K562 (cell line): ENCODE measurements at regions not wholly inside any gene's neighbourhood (a gene's known extent, or its start where the extent isn't known, plus 50 kb on each side); places are given as distances from the start of the nearest gene placed in this dataset.

Experiments used
- ATAC-seq: fragments of 200-7000 bp; cut with Tn5 transposase; 3 replicates; pipeline ENCODE4 v1.9.1; 2020; ENCODE audit warnings: moderate library complexity
- BruUV-seq: library from RNA; stranded (reverse); fragments of 400-500 nt; replicated peaks from 2 replicates; lab custom pipeline; 2021; lab: Mats Ljungman, UMichigan
- CTCF ChIA-PET: fragments of 300-600 bp; formaldehyde crosslinking; extraction: SDS; loops from one replicate; lab custom pipeline; 2021; ENCODE audit warnings: low intra/inter-chr PET ratio; lab: Yijun Ruan, JAX
- POLR2A ChIA-PET: fragments of 300-600, 350-650 bp; sonication (Branson Sonifier 250); formaldehyde crosslinking; extraction: SDS; loops from one replicate; lab custom pipeline; 2021; ENCODE audit warnings: antibody characterized with exemption, inconsistent platforms; lab: Yijun Ruan, JAX
- DNase-seq, 4 experiments: peaks; one replicate each; pipeline versions ENCODE4 v3.0.0 to v3.0.0-alpha.2; 2011 to 2018; ENCODE audit warnings: low spot score in 3 of 4, mixed read lengths in 3 of 4; ENCODE audit errors: extremely low read depth in 1 of 4
- FAIRE-seq: peaks from 2 replicates; lab custom pipeline; 2011; peaks lifted over from hg19 to GRCh38; lab: Jason Lieb, UNC
- H2AFZ ChIP-seq: 2 replicates; pipeline ENCODE4 v1.6.0; 2011; ENCODE audit warnings: low read depth, low read length, control low read depth, inconsistent platforms
- H3K27ac ChIP-seq: fragments of 200-600 bp; 3 replicates; pipeline ENCODE4 v1.8.0; 2011; ENCODE audit warnings: low read depth, mild to moderate bottlenecking, control low read depth, inconsistent platforms, low read length, moderate library complexity, mixed read lengths; ENCODE audit errors: extremely low read depth
- H3K27me3 ChIP-seq, 2 experiments: fragments of 300-600 bp in 1 of 2; 2 replicates in 1 of 2; 3 replicates in 1 of 2; pipeline versions ENCODE4 v1.6.0 to v1.8.0; 2011; ENCODE audit warnings: inconsistent platforms in 2 of 2, low read length in 2 of 2, mild to moderate bottlenecking in 1 of 2, mixed read lengths in 1 of 2, moderate library complexity in 1 of 2; ENCODE audit not compliant: control insufficient read depth in 2 of 2, insufficient read depth in 2 of 2
- H3K36me3 ChIP-seq: fragments of 300-600 bp; 3 replicates; pipeline ENCODE4 v1.8.0; 2011; ENCODE audit warnings: mild to moderate bottlenecking, low read length, inconsistent platforms; ENCODE audit not compliant: control insufficient read depth, insufficient read depth
- H3K4me1 ChIP-seq, 2 experiments: fragments of 200-600 bp in 1 of 2; replicated peaks in 1 of 2; 2 replicates in 1 of 2; 3 replicates in 1 of 2; pipeline versions ENCODE4 v1.5.1 to v1.8.0; 2011; ENCODE audit warnings: inconsistent platforms in 2 of 2, low read length in 2 of 2, mild to moderate bottlenecking in 1 of 2, mixed read lengths in 1 of 2, moderate library complexity in 1 of 2; ENCODE audit not compliant: control insufficient read depth in 2 of 2, insufficient read depth in 2 of 2
- H3K4me2 ChIP-seq: 2 replicates; pipeline ENCODE4 v1.6.1; 2011; ENCODE audit warnings: low read length, control low read depth, inconsistent platforms, mixed read lengths; ENCODE audit not compliant: insufficient read depth
- H3K4me3 ChIP-seq: fragments of 200-600 bp; sonication (generic), shearing (Covaris generic); 2 replicates; pipeline ENCODE4 v1.5.1; 2016; ENCODE audit warnings: control low read depth, inconsistent platforms
- H3K79me2 ChIP-seq: fragments of 200-600 bp; 3 replicates; pipeline ENCODE4 v1.8.0; 2011; ENCODE audit warnings: low read length, inconsistent platforms; ENCODE audit not compliant: control insufficient read depth, insufficient read depth
- H3K9ac ChIP-seq, 2 experiments: 2 replicates each; pipeline versions ENCODE4 v1.6.0 to v1.6.1; 2011; ENCODE audit warnings: low read depth in 2 of 2, low read length in 2 of 2, control low read depth in 1 of 2, inconsistent platforms in 1 of 2, mild to moderate bottlenecking in 1 of 2, mixed read lengths in 1 of 2; ENCODE audit not compliant: insufficient read depth in 1 of 2
- H3K9me1 ChIP-seq: one replicate; pipeline ENCODE4 v1.6.0; 2011; ENCODE audit warnings: inconsistent platforms, mild to moderate bottlenecking, low read length, moderate library complexity; ENCODE audit not compliant: control insufficient read depth, insufficient read depth
- H3K9me3 ChIP-seq: replicated peaks from 2 replicates; pipeline ENCODE4 v1.5.1; 2011; ENCODE audit warnings: low read depth, low read length, inconsistent platforms; ENCODE audit not compliant: control insufficient read depth, insufficient read depth
- H4K20me1 ChIP-seq: replicated peaks from 2 replicates; pipeline ENCODE4 v1.6.1; 2011; ENCODE audit warnings: low read length, inconsistent platforms, mixed read lengths; ENCODE audit not compliant: control insufficient read depth, insufficient read depth
- KAT8 ChIP-seq: fragments of 450-650 bp; IDR thresholded peaks from 2 replicates; pipeline ENCODE4 v1.6.1; 2016; ENCODE audit warnings: low read depth, mild to moderate bottlenecking
- LARP7 ChIP-seq: fragments of 450-650 bp; IDR thresholded peaks from 2 replicates; pipeline ENCODE4 v1.6.1; 2016
- SNAPC5 ChIP-seq: fragments of 250-450 bp; sonication (Bioruptor Pico); IDR thresholded peaks from 2 replicates; pipeline ENCODE4 v1.8.0; 2021; ENCODE audit warnings: moderate library complexity, mild to moderate bottlenecking, inconsistent platforms
- TRIM24 ChIP-seq, 2 experiments: fragments of 450-650 bp; IDR thresholded peaks; 2 replicates each; pipeline ENCODE4 v1.6.1; 2016
- ZBTB33 ChIP-seq: sonication (generic); formaldehyde crosslinking; IDR thresholded peaks from 2 replicates; pipeline ENCODE4 v1.8.1; 2023; ENCODE audit warnings: mild to moderate bottlenecking, missing genetic modification reagents
- ZNF717 ChIP-seq: fragments of 250-450 bp; sonication (Bioruptor Pico); IDR thresholded peaks from 2 replicates; pipeline ENCODE4 v1.5.0; 2021
- WGBS: fragments of 100-300 bp; shearing (Covaris generic); methylation state at CpG from one replicate; pipeline ENCODE4 v1.1.6; 2016; ENCODE audit warnings: low coverage, mixed read lengths; ENCODE audit not compliant: insufficient coverage; ENCODE audit errors: missing lambda C conversion rate; 5-methylcytosine and 5-hydroxymethylcytosine counted together
- in situ Hi-C: fragments of 300-500 bp; cut with MboI; formaldehyde crosslinking; loops from 4 replicates; pipeline ENCODE4 v1.15.0; 2018; ENCODE audit warnings: inconsistent platforms, mixed read lengths
- intact Hi-C: fragments of 100-400 bp; cut with micrococcal nuclease; formaldehyde crosslinking; loops from 2 replicates; pipeline ENCODE4 v1.14.2; 2022

DNA sequence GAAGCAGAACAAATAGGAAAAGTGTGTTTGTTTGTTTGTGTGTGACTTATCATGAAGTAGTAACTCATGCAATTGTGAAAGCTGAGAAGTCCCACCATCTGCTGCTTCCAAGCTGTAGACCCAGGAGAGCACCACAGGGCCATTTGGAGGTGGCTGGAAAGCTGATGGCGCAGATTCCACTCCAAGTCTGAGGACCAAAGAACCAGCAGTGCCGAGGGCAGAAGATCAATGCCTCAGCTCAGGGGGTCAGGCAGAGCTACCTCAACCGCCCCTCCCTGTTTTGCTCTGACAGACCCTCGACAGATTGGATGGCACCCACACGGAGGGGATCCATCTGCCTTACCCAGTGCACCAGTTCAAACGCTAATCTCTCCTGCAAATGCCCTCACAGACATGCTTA lies 896.2 kb downstream of the BRD1 start:
- ATAC-seq (no peak), FAIRE-seq (no peak), DNase-seq (no peak)
- Histone ChIP-seq H3K36me3 (no peaks in the 10 kb centered on the region), H3K9ac (no peak overlapping the region), H2AFZ (no peak overlapping the region), H3K4me3 (no peak overlapping the region), H3K27ac (no peak overlapping the region), H3K9me3 (no peaks in the 10 kb centered on the region), H3K9me1 (no peaks in the 10 kb centered on the region), H3K4me1 (no peaks in the 10 kb centered on the region), H3K79me2 (no peaks in the 10 kb centered on the region), H3K4me2 (no peak overlapping the region), H4K20me1 (no peaks in the 10 kb centered on the region), H3K27me3 (peaks cover 0 to 11% of the 10 kb centered on the region in 2 experiments; a peak in 1 of 5 replicates)
- in situ Hi-C loops: no loop called here
- no TSS peak for BruUV-seq
- TF ChIP-seq ZBTB33 (no peak), LARP7 (no peak), TRIM24 (IDR thresholded peaks at IDR 0.05) (no peak), KAT8 (no peak), ZNF717 (CRISPR knock-in tag) (no peak), SNAPC5 (CRISPR knock-in tag) (no peak)
- ChIA-PET CTCF (no interaction called here), POLR2A (no interaction called here)
- intact Hi-C loops: no loop called here
- 0% methylated on average over 3 of the region's 6 CpGs for WGBS
